ENCODE measurements at regions not wholly inside any gene's neighbourhood (a gene's known extent, or its start where the extent isn't known, plus 50 kb on each side); places are given as distances from the start of the nearest gene placed in this dataset.

DNA sequence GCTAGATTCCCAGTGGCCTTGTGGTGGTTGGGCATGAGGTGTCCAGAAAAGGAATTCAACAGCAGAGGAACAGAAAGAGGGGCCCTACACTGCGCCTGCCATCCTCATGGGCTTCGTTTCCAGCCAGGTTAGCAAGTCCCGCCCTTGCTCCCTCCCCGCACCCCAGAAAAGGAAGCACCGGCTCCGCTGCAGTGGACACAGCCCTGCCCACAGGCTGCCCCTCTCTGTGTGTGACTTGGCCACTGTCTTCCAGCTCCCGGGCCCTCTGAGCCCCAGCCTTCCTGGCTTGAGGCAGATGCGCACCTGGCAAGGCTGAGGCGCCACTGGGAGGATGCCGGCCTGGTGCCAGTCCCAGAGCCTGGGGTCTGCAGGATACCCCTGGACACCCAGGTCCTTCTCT is 305.0 kb upstream of the IRX4 start:
- H3K4me3 ChIP-seq (ENCODE audit: low read length): no peak overlapping the region
- TF ChIP-seq, protein P1, sequence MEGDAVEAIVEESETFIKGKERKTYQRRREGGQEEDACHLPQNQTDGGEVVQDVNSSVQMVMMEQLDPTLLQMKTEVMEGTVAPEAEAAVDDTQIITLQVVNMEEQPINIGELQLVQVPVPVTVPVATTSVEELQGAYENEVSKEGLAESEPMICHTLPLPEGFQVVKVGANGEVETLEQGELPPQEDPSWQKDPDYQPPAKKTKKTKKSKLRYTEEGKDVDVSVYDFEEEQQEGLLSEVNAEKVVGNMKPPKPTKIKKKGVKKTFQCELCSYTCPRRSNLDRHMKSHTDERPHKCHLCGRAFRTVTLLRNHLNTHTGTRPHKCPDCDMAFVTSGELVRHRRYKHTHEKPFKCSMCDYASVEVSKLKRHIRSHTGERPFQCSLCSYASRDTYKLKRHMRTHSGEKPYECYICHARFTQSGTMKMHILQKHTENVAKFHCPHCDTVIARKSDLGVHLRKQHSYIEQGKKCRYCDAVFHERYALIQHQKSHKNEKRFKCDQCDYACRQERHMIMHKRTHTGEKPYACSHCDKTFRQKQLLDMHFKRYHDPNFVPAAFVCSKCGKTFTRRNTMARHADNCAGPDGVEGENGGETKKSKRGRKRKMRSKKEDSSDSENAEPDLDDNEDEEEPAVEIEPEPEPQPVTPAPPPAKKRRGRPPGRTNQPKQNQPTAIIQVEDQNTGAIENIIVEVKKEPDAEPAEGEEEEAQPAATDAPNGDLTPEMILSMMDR (IDR thresholded peaks at IDR 0.05; ENCODE audit: low read depth, low read length): no peak
- TF ChIP-seq EZH2phosphoT487 (IDR thresholded peaks at IDR 0.05; ENCODE audit: low read depth): no peak
- no peak overlapping the region for H3K4me2 ChIP-seq (ENCODE audit: low read length)
- no peak overlapping the region for H3K27ac ChIP-seq (ENCODE audit: low read length)
- no peak overlapping the region for H3K9ac ChIP-seq (ENCODE audit: low read length)
- H2AFZ ChIP-seq (ENCODE audit: low read depth, low read length): no peak overlapping the region
- H3K9me3 ChIP-seq (ENCODE audit: insufficient read depth, low read length): no peaks in the 10 kb centered on the region
- H3K79me2 ChIP-seq (ENCODE audit: low read length): no peaks in the 10 kb centered on the region
- no peaks in the 10 kb centered on the region for H3K27me3 ChIP-seq (ENCODE audit: low read depth, low read length)
- H3K36me3 ChIP-seq (replicated peaks; ENCODE audit: low read depth, low read length): no peaks in the 10 kb centered on the region
- no peaks in the 10 kb centered on the region for H4K20me1 ChIP-seq (ENCODE audit: insufficient read depth, low read length)
- H3K4me1 ChIP-seq (ENCODE audit: low read length): no peaks in the 10 kb centered on the region

DNA sequence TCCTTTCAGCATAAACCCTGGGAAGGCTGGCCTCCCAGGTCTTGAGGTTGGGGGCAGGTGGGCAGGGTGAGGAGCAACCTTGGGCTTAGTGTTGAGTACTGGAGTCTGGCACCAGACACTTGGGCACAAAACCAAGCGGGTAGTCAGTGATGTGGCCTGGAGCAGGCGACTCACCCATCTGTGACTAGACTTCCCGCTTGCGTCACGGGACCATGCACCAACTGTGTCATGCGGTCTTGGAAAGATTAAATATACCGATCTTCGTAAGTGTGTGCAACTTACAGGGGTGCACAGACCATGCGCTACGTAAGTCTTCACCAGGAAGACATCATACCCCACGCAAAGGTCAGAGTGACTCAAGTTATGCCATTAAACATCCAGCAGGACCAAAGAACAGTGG is 304.4 kb upstream of the IRX4 start:
- no peak overlapping the region for H2AFZ ChIP-seq (ENCODE audit: low read depth, low read length)
- no peaks in the 10 kb centered on the region for H4K20me1 ChIP-seq (ENCODE audit: insufficient read depth, low read length)
- H3K27me3 ChIP-seq (ENCODE audit: low read depth, low read length): no peaks in the 10 kb centered on the region
- H3K27ac ChIP-seq (ENCODE audit: low read length): no peak overlapping the region
- no peaks in the 10 kb centered on the region for H3K4me1 ChIP-seq (ENCODE audit: low read length)
- H3K79me2 ChIP-seq (ENCODE audit: low read length): no peaks in the 10 kb centered on the region
- no peak overlapping the region for H3K4me2 ChIP-seq (ENCODE audit: low read length)
- H3K36me3 ChIP-seq (replicated peaks; ENCODE audit: low read depth, low read length): no peaks in the 10 kb centered on the region
- no peak overlapping the region for H3K9ac ChIP-seq (ENCODE audit: low read length)
- no peaks in the 10 kb centered on the region for H3K9me3 ChIP-seq (ENCODE audit: insufficient read depth, low read length)
- TF ChIP-seq, protein P1 (IDR thresholded peaks at IDR 0.05; ENCODE audit: low read depth, low read length): no peak
- TF ChIP-seq EZH2phosphoT487 (IDR thresholded peaks at IDR 0.05; ENCODE audit: low read depth): no peak
- H3K4me3 ChIP-seq (ENCODE audit: low read length): no peak overlapping the region

DNA sequence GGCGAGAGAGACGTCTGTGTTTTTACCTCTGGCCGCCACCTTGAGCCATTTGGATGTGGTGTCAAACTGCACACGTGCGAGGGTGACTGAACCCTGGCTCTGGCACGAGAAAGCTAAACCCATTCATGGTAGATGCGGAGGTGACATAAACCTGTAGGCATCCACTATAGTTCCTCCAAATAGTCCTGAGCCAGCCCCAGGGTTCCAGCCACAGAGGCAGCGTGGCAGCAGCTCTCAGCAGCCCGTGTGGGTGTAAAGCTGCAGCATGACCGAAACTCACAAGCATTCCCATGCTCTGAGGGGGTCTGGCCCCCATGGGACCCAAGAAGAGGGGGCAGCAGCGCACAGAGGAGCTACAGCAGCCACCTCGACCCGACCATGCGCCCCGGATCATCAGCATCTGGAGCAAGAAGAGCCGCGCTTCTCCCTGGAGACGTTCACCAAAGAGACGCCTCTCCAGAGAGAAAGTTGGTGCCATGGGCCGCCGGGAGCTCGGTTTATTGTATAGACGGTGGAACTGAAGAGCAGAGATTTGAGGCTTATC is 303.8 kb upstream of the IRX4 start:
- Histone ChIP-seq H3K9ac (ENCODE audit: low read length) (no peak overlapping the region), H3K4me1 (ENCODE audit: low read length) (no peaks in the 10 kb centered on the region), H3K27me3 (ENCODE audit: low read depth, low read length) (no peaks in the 10 kb centered on the region), H3K9me3 (ENCODE audit: insufficient read depth, low read length) (no peaks in the 10 kb centered on the region), H3K27ac (ENCODE audit: low read length) (no peak overlapping the region), H3K36me3 (replicated peaks; ENCODE audit: low read depth, low read length) (no peaks in the 10 kb centered on the region), H2AFZ (ENCODE audit: low read depth, low read length) (no peak overlapping the region), H3K4me3 (ENCODE audit: low read length) (no peak overlapping the region), H3K79me2 (ENCODE audit: low read length) (no peaks in the 10 kb centered on the region), H4K20me1 (ENCODE audit: insufficient read depth, low read length) (no peaks in the 10 kb centered on the region), H3K4me2 (ENCODE audit: low read length) (no peak overlapping the region)
- no peak for TF ChIP-seq EZH2phosphoT487 (IDR thresholded peaks at IDR 0.05; ENCODE audit: low read depth)

DNA sequence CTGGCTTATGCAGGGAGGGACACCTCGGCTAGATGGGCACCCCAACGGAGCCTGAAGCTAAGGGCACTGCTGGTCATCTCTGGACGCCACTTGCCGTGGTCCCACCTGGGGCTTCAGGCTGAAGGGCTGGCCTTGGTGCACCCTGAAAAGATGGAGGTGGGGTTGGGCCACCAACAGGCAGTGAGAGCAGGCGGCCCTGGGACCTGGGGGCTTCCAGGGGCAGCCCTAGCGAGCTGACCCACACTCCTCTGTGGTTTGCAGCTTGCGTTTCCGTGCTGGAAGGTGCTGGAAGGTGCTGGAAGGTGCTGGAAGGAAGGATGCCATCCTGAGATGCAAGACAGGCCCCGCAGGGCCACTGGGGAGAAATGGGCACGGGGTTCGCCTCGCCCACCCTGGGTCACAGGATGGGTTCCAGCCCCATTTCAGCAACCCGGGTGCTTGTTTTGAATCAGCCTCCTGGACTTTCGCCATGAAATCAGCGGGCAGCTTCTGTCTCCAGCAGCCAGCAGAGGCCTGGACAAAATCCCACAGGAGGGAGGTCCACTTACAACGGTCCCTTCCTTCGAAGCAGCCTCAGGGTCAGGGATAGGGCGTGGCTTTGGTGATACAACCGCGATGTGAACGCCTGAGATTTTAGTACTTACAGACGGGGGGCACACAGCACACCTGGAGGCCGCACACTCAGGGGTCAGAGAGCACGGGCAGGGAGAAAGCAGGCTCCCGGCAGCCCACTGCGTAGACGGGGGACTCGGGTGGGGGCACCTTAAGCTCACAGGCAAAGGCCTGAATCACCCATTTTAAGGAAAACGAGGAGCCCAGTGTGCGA is 303.1 kb upstream of the IRX4 start:
- no peaks in the 10 kb centered on the region for H4K20me1 ChIP-seq (ENCODE audit: insufficient read depth, low read length)
- no peak overlapping the region for H3K9ac ChIP-seq (ENCODE audit: low read length)
- no peaks in the 10 kb centered on the region for H3K9me3 ChIP-seq (ENCODE audit: insufficient read depth, low read length)
- no peaks in the 10 kb centered on the region for H3K36me3 ChIP-seq (replicated peaks; ENCODE audit: low read depth, low read length)
- no peak overlapping the region for H3K27ac ChIP-seq (ENCODE audit: low read length)
- no peak for TF ChIP-seq EZH2phosphoT487 (IDR thresholded peaks at IDR 0.05; ENCODE audit: low read depth)
- TF ChIP-seq, protein P1 (IDR thresholded peaks at IDR 0.05; ENCODE audit: low read depth, low read length): no peak
- H3K4me3 ChIP-seq (ENCODE audit: low read length): no peak overlapping the region
- no peaks in the 10 kb centered on the region for H3K4me1 ChIP-seq (ENCODE audit: low read length)
- no peak overlapping the region for H3K4me2 ChIP-seq (ENCODE audit: low read length)
- H2AFZ ChIP-seq (ENCODE audit: low read depth, low read length): no peak overlapping the region
- no peaks in the 10 kb centered on the region for H3K27me3 ChIP-seq (ENCODE audit: low read depth, low read length)
- H3K79me2 ChIP-seq (ENCODE audit: low read length): no peaks in the 10 kb centered on the region

Measured in OCI-LY3 (cell line).